ENCODE measurements at regions not wholly inside any gene's neighbourhood (a gene's known extent, or its start where the extent isn't known, plus 50 kb on each side); places are given as distances from the start of the nearest gene placed in this dataset.

GRCh38 chr6:120320481-120321162 is 971.1 kb upstream of the MAN1A1 start:
- Histone ChIP-seq H3K27ac (ENCODE audit: low read depth, low read length) (no peak overlapping the region), H3K9me3 (ENCODE audit: control insufficient read depth, insufficient read depth, low read length) (no peaks in the 10 kb centered on the region; the same call in 1 of the 2 replicates), H3K27me3 (ENCODE audit: control insufficient read depth, insufficient read depth, low read length) (no peaks in the 10 kb centered on the region), H3K9ac (ENCODE audit: low read depth, low read length) (no peak overlapping the region), H3K36me3 (ENCODE audit: control insufficient read depth, insufficient read depth, low read length) (no peaks in the 10 kb centered on the region), H3K4me1 (ENCODE audit: control insufficient read depth, insufficient read depth, low read length) (no peaks in the 10 kb centered on the region), H3K4me3 (ENCODE audit: low read depth, low read length) (no peak overlapping the region)

DNA sequence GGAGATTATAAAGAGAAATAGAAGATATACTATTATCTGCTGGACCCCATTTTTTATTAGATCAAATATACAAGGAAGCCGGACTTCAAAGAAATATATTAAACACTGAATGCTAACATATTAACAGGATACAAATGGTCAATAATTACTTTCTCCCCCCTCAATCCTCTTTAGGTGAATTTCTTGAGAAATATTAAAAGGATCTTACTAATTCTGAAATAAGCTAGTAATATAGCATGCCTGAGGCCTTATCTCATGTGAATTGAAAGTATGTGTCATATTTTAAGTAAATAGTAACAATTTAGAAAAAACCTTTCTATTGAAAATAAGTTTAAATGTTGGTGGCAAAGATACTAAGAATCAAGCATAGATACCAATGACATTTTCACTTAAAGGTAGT is 954.7 kb upstream of the MAN1A1 start:
- H3K27ac ChIP-seq (ENCODE audit: low read depth, low read length): no peak overlapping the region
- H3K9me3 ChIP-seq (ENCODE audit: control insufficient read depth, insufficient read depth, low read length): no peaks in the 10 kb centered on the region
- 0 out of 2 replicates have a peak, but pooled peaks cover 8% of the 10 kb centered on the region for H3K4me1 ChIP-seq (ENCODE audit: control insufficient read depth, insufficient read depth, low read length)
- no peaks in the 10 kb centered on the region for H3K36me3 ChIP-seq (ENCODE audit: control insufficient read depth, insufficient read depth, low read length)
- no peak overlapping the region for H3K4me3 ChIP-seq (ENCODE audit: low read depth, low read length)
- H3K9ac ChIP-seq (ENCODE audit: low read depth, low read length): no peak overlapping the region
- no peaks in the 10 kb centered on the region for H3K27me3 ChIP-seq (ENCODE audit: control insufficient read depth, insufficient read depth, low read length)

DNA sequence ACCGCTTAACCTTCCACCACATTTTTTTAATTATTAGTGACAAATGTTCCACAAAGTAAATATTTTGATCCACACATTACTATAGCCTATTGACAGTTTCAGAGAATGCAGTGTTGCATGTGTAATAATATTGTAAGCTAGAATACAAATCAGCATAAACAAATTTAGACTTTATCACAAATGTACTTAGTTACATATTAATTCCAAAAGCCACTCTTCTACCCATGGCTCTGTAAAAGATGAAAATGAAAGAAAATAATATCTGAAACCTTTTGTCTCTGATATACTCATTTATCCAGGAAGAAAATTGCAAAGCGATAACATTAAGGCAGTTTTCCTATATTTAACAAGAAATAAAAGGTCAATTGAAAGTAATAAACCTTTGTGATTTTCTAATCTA is 954.0 kb upstream of the MAN1A1 start:
- no peaks in the 10 kb centered on the region for H3K27me3 ChIP-seq (ENCODE audit: control insufficient read depth, insufficient read depth, low read length)
- 0 out of 2 replicates have a peak, but pooled peaks cover 8% of the 10 kb centered on the region for H3K4me1 ChIP-seq (ENCODE audit: control insufficient read depth, insufficient read depth, low read length)
- no peak overlapping the region for H3K9ac ChIP-seq (ENCODE audit: low read depth, low read length)
- H3K27ac ChIP-seq (ENCODE audit: low read depth, low read length): no peak overlapping the region
- H3K36me3 ChIP-seq (ENCODE audit: control insufficient read depth, insufficient read depth, low read length): no peaks in the 10 kb centered on the region
- no peak overlapping the region for H3K4me3 ChIP-seq (ENCODE audit: low read depth, low read length)
- no peaks in the 10 kb centered on the region for H3K9me3 ChIP-seq (ENCODE audit: control insufficient read depth, insufficient read depth, low read length)

- Histone ChIP-seq H3K27ac (ENCODE audit: low read depth, low read length) (no peak overlapping the region), H3K4me3 (ENCODE audit: low read depth, low read length) (no peak overlapping the region), H3K36me3 (ENCODE audit: control insufficient read depth, insufficient read depth, low read length) (no peaks in the 10 kb centered on the region), H3K4me1 (ENCODE audit: control insufficient read depth, insufficient read depth, low read length) (peaks cover 11% of the 10 kb centered on the region), H3K27me3 (ENCODE audit: control insufficient read depth, insufficient read depth, low read length) (no peaks in the 10 kb centered on the region), H3K9ac (ENCODE audit: low read depth, low read length) (no peak overlapping the region), H3K9me3 (ENCODE audit: control insufficient read depth, insufficient read depth, low read length) (no peaks in the 10 kb centered on the region)
These were observed 952.5 kb upstream of the MAN1A1 start for GRCh38 chr6:120302041-120302440.

GRCh38 chr6:120290964-120291363 is 941.4 kb upstream of the MAN1A1 start:
- H3K4me1 ChIP-seq (ENCODE audit: control insufficient read depth, insufficient read depth, low read length): no peaks in the 10 kb centered on the region
- H3K4me3 ChIP-seq (ENCODE audit: low read depth, low read length): no peak overlapping the region
- H3K9ac ChIP-seq (ENCODE audit: low read depth, low read length): no peak overlapping the region
- no peaks in the 10 kb centered on the region for H3K9me3 ChIP-seq (ENCODE audit: control insufficient read depth, insufficient read depth, low read length)
- no peak overlapping the region for H3K27ac ChIP-seq (ENCODE audit: low read depth, low read length)
- no peaks in the 10 kb centered on the region for H3K27me3 ChIP-seq (ENCODE audit: control insufficient read depth, insufficient read depth, low read length)
- H3K36me3 ChIP-seq (ENCODE audit: control insufficient read depth, insufficient read depth, low read length): no peaks in the 10 kb centered on the region

- Histone ChIP-seq H3K4me1 (ENCODE audit: control insufficient read depth, insufficient read depth, low read length) (peaks cover 7% of the 10 kb centered on the region), H3K27ac (ENCODE audit: low read depth, low read length) (no peak overlapping the region), H3K27me3 (ENCODE audit: control insufficient read depth, insufficient read depth, low read length) (no peaks in the 10 kb centered on the region), H3K36me3 (ENCODE audit: control insufficient read depth, insufficient read depth, low read length) (no peaks in the 10 kb centered on the region), H3K9ac (ENCODE audit: low read depth, low read length) (no peak overlapping the region), H3K9me3 (ENCODE audit: control insufficient read depth, insufficient read depth, low read length) (no peaks in the 10 kb centered on the region), H3K4me3 (ENCODE audit: low read depth, low read length) (no peak overlapping the region)
These were observed 932.4 kb upstream of the MAN1A1 start for GRCh38 chr6:120282005-120282404.

DNA sequence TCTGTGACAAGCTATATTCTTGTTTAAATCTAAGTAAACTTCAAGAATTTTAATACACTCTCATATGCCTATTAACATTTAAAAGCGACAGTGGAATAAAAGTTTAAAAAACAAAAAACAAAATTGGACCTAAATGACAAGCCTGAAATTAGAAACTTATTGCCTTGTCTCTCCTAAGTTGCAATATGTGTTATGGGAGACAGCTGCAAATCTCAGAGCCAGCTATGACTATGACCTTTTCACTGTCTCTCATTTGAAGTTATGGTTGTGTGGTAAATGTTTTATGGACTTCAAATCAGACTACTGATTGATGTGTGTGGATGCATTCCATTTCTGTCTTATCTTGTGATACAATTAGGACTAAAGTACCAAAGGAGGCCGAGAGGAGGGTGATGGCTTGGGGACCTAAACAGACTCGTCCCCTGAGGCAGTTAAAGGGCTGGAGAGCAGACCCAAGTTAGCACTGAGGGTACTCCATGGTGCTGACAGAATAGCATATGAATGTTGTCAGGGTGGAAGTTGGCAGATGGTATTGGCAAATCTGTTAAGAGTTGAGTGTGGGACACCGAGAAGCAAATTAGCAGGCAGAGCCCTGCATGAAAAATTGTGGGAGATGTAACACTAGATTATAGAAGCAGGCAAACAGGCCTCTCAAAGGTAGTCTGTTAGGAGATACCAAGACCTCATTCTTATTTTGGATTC is 930.1 kb upstream of the MAN1A1 start:
- H3K27ac ChIP-seq (ENCODE audit: low read depth, low read length): no peak overlapping the region
- H3K4me1 ChIP-seq (ENCODE audit: control insufficient read depth, insufficient read depth, low read length): peaks cover 7% of the 10 kb centered on the region
- no peak overlapping the region for H3K4me3 ChIP-seq (ENCODE audit: low read depth, low read length)

DNA sequence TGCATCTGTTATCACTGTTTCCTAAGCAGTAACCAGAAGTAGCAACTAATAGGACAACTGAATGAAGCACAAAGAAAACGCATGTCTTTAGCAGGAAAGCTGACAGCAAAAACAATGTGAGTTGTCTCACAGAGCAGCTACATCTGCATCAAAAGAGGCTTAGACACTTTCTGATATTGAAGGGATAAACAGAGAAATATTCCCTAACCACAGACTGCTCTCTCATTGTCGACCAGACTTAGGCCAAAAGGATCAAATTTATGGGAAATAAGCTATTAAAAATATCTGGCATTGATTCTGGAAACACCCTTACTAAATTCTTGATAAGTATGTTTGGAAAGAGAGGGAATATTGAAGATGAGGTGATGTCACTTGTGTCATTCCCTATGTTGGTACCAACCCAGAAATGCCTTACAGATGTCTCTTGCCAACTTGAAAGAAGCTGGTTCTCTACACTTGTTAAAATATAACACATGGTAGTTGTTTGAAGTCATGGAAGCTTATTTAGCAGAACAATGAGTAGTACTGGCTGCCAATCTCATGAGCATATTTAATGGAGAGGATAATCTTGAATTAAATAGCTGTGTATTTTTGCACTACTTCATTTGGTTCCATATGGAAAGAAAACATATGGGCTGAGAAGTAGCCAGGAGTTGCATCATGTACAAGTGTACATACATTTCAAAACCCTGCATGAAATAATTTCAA is 929.3 kb upstream of the MAN1A1 start:
- no peaks in the 10 kb centered on the region for H3K27me3 ChIP-seq (ENCODE audit: control insufficient read depth, insufficient read depth, low read length)
- H3K9ac ChIP-seq (ENCODE audit: low read depth, low read length): no peak overlapping the region
- no peaks in the 10 kb centered on the region for H3K9me3 ChIP-seq (ENCODE audit: control insufficient read depth, insufficient read depth, low read length)
- H3K36me3 ChIP-seq (ENCODE audit: control insufficient read depth, insufficient read depth, low read length): no peaks in the 10 kb centered on the region
- peaks cover 7% of the 10 kb centered on the region for H3K4me1 ChIP-seq (ENCODE audit: control insufficient read depth, insufficient read depth, low read length)
- H3K4me3 ChIP-seq (ENCODE audit: low read depth, low read length): no peak overlapping the region
- no peak overlapping the region for H3K27ac ChIP-seq (ENCODE audit: low read depth, low read length)

More for the DNA sequence above, 930.1 kb upstream of the MAN1A1 start:
- Histone ChIP-seq H3K36me3 (ENCODE audit: control insufficient read depth, insufficient read depth, low read length) (no peaks in the 10 kb centered on the region), H3K9me3 (ENCODE audit: control insufficient read depth, insufficient read depth, low read length) (no peaks in the 10 kb centered on the region), H3K9ac (ENCODE audit: low read depth, low read length) (no peak overlapping the region), H3K27me3 (ENCODE audit: control insufficient read depth, insufficient read depth, low read length) (no peaks in the 10 kb centered on the region)

DNA sequence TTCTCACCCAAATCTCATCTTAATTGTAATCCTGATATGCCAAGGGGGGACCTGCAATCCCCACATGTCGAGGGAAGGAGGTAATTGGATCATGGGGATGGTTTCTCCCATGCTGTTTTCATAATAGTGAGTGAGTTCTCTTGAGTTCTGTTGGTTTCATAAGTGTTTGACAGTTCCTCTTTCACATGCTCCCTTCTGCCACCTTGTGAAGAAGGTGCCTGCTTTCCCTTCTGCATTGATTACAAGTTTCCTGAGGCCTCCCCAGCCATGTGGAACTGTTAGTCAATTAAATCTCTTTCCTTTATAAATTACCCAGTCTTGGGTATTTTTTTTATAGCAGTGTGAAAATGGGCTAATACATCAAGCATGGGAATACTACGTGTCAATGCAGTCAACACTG is 925.0 kb upstream of the MAN1A1 start:
- no peak overlapping the region for H3K27ac ChIP-seq (ENCODE audit: low read depth, low read length)
- H3K9me3 ChIP-seq (ENCODE audit: control insufficient read depth, insufficient read depth, low read length): no peaks in the 10 kb centered on the region; the same call in 1 of the 2 replicates
- H3K36me3 ChIP-seq (ENCODE audit: control insufficient read depth, insufficient read depth, low read length): no peaks in the 10 kb centered on the region
- H3K27me3 ChIP-seq (ENCODE audit: control insufficient read depth, insufficient read depth, low read length): no peaks in the 10 kb centered on the region
- peaks cover 7% of the 10 kb centered on the region for H3K4me1 ChIP-seq (ENCODE audit: control insufficient read depth, insufficient read depth, low read length)
- H3K9ac ChIP-seq (ENCODE audit: low read depth, low read length): no peak overlapping the region
- no peak overlapping the region for H3K4me3 ChIP-seq (ENCODE audit: low read depth, low read length)

- H3K4me3 ChIP-seq (ENCODE audit: low read depth, low read length): no peak overlapping the region
- no peaks in the 10 kb centered on the region for H3K36me3 ChIP-seq (ENCODE audit: control insufficient read depth, insufficient read depth, low read length)
- no peaks in the 10 kb centered on the region for H3K27me3 ChIP-seq (ENCODE audit: control insufficient read depth, insufficient read depth, low read length)
These were observed 923.9 kb upstream of the MAN1A1 start for GRCh38 chr6:120273411-120273810.

GRCh38 chr6:120272038-120272437 is 922.5 kb upstream of the MAN1A1 start:
- H3K27ac ChIP-seq (ENCODE audit: low read depth, low read length): no peak overlapping the region
- H3K4me3 ChIP-seq (ENCODE audit: low read depth, low read length): no peak overlapping the region
- H3K27me3 ChIP-seq (ENCODE audit: control insufficient read depth, insufficient read depth, low read length): no peaks in the 10 kb centered on the region
- no peaks in the 10 kb centered on the region for H3K4me1 ChIP-seq (ENCODE audit: control insufficient read depth, insufficient read depth, low read length)
- H3K9me3 ChIP-seq (ENCODE audit: control insufficient read depth, insufficient read depth, low read length): peaks cover 6% of the 10 kb centered on the region
- H3K9ac ChIP-seq (ENCODE audit: low read depth, low read length): no peak overlapping the region
- no peaks in the 10 kb centered on the region for H3K36me3 ChIP-seq (ENCODE audit: control insufficient read depth, insufficient read depth, low read length)

More at GRCh38 chr6:120273411-120273810, 923.9 kb upstream of the MAN1A1 start:
- Histone ChIP-seq H3K27ac (ENCODE audit: low read depth, low read length) (no peak overlapping the region), H3K9me3 (ENCODE audit: control insufficient read depth, insufficient read depth, low read length) (peaks cover 6% of the 10 kb centered on the region), H3K9ac (ENCODE audit: low read depth, low read length) (no peak overlapping the region), H3K4me1 (ENCODE audit: control insufficient read depth, insufficient read depth, low read length) (0 out of 2 replicates have a peak, but pooled peaks cover under 1% of the 10 kb centered on the region)

Data from HUES48 (cell line).